CD4-positive, alpha-beta T cell treated with Interleukin-10 for 1 hour (primary cell): ENCODE measurements at regions not wholly inside any gene's neighbourhood (a gene's known extent, or its start where the extent isn't known, plus 50 kb on each side); places are given as distances from the start of the nearest gene placed in this dataset.

Experiments
- DNase-seq: peaks from one replicate; pipeline ENCODE4 v3.0.0-alpha.2; 2020

DNA sequence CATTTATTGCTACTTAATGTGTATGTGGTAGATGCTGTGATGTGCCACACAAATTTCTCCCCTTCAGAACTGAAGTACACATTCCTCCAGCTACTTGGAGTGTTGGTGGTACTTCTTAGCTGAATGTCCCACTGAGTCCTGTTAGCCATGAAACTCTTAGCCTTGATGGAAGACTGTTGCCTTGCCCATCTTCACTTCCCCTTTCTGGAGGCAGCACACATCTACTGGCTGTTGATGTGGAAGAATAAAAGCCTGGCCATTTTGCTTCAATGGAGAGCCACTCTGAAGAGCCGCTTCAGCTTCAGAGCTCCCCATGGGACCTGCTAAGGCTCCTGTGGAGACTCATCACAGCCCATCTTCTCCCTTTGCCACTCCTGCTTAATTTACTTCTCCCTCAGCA, 157.7 kb upstream of the PITX2 start:
- DNase-seq = no peak

DNA sequence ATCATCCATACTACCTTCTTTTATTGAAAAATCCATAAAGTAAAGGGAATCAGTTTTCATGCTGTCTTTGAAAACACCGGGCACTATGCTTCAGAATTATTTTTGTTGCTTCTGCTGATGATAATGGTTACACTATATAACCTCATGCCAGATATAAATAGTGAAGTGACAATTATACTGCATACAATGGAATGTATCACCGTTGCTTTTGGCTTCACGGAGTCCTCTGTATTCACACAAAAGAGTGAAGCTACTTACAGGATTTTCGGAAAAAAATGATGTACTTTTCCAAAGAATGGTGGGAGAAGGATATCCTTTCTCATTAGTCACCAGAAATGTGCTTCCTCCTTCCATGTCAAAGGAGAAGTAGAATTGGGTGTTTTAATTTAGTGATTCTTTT, 159.1 kb upstream of the PITX2 start:
- no peak for DNase-seq

DNA sequence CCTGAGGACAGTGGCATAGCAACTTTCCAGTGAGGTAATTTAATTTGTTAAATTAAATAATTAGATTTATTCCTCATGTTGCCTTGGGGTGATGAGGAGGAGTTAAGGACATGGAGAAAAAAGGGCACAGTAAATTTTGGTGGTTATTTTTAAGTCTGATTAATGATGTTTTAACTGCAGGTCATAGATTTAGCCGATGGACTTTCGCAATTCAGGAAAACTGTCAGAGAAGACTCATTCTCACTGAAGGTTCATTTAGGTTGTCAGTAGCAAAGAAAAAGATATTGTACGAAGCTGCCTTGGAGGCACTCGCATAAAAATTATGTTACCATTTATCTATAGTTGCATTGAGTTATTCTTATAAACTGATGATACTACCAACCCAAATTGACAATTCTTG, 164.2 kb upstream of the PITX2 start:
- DNase-seq = no peak

DNA sequence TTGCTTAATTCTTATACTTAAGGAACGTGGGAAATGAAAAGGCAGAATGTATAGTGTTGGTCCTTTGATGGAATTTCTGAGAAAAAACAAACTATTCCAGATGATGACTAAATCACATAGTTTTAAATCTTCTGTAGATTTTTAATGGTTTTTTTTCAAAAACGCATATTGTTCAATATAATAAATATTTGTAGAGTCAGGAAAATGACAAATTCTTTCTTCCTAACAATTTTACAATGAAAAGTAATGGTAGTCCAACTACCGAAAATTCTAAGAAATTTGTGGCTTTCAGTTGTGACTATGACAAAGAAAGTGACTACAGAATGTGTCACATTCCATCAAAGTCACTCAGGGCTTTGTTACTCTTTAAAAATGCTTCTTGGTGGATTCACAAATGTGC, 164.8 kb upstream of the PITX2 start:
- DNase-seq = no peak

DNA sequence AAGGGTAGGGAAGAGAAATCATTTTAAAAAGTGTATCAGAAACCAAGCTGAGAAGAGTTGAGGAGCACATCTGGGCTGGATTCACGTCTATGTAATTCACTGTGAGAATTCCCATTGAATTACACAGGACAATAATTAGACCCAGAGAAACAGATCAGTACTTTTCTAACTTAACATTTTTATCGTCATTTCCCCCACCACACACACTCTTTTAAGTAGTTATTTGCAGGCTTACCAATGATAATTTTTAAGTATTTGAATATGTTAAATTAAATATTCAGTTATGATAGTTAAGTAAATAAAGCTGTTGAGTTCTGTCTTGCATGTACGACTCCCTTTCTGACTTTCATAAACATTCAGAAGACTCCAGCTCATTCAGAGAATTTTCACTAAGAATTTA, 165.4 kb upstream of the PITX2 start:
- DNase-seq = no peak

DNA sequence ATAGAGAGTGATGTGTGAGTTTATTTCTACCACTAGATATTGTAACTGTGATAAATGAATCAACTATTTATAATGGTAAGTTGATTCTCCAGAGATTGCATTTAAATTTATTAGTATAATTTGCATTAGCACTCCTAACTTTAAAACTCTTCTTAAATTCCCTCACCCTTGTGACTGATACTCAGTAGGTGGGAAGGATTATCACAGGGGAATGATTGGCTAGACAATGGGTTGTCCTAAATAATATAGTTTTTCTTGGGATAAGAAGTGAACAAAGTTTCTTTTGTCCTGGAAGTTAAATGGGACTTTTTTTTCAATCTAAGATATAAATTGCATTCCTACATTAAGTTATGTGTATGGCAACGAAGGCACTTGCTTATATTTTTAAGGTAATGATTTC, 169.2 kb upstream of the PITX2 start:
- no peak for DNase-seq

DNA sequence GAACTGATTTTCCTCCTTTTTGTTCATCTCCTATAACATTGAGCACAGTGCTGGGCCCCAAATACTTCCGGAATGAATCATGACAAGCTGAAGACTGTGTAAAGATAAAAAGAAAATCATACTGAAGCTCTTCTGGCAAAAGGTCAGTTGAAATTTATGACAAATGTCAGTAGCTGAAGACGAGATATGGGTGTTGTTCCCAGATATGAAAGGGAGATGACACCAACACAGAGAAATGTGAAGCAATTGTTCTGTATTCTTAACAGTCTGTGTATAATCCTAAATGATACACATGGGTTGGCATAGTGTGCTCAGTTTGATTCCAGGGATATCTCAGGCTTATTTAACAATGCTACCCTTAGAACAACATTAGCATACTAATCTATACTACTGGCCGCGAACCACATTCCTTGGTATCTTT, 170.5 kb upstream of the PITX2 start:
- no peak for DNase-seq

DNA sequence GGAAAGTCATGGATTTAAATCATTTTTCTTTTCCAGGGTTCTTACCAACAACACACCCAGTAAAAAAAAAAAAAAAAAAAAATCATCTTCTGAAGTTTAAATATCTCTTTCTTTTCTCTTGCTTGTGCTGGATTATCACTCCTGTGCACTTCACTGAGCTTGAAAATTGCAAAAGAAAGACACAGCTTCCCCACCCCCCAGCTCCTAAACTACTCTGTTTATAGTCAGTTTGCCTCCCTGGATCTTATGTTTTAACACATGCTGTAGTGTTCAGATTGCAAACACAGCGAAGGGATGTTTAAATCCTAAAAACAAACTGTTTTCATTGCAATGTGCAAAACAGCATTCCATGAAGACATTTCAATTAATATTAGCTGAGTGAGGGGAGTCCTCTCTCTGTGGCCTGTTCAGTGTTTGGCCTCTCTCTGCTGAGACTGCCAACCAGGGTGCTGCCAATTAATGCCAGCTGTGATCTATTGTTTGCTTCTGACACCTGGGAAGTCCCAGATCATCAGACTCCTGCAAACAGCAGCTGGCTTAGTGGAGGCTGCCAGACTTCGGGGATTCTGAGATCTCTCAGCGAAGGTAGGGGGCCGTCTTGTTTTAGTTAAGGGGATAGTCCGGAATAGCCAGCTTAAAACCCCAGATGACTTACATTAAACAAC, 171.1 kb upstream of the PITX2 start:
- DNase-seq = no peak

DNA sequence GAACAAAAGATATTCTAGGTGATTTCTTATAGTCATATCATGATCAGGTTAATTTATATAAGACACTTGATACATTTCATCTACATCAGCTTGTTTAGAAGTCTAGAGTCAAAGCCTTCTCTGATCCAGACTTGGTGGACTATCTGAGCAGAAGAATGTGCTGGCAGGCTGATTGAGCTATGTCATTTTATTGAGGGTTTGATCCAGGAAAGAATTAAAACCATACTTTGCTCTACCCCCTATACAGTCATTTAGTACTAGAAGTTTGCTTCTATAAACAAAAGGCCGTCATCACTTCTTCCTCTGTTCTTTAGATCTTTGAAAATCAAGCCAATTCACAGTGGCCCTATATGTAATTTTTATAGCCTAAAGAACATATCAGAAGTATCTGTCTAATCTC, 173.1 kb upstream of the PITX2 start:
- DNase-seq = no peak

DNA sequence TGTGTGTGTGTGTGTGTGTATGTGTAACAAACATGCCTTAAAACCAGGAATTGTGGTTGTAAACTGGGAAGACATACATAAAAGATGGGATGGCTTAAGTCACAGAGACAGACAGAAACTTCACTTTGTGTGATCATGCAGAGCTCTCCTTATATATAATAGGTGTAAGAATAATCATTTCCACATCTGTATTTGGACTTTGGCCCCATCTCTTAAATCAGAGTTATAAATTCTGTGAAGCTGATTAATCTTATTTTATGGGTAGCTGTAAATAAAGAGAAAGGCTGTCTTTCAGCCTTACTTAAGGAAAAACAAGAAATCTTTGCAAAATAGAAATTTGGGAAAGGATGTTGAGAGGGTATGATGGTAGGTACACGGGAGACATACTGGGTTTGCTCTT, 174.6 kb upstream of the PITX2 start:
- DNase-seq = no peak

DNA sequence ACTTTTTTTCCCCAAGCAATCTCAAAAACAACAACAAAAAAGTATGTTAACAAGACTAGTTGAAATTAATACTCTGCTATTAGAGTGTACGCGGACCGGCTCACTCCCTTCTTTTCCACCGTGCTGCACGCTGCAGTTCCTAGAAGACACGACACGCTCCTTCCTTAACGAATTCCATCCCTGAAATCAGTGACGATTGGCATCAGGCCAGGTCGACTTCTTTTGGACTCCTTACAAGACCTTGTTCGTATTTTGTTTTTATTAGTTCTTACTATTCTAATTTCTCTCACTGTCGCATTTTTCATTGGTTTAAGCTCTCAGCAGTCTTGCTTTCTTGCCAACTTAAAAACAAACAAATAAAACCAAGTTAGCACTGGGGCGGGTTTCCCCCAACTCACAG, 175.8 kb upstream of the PITX2 start:
- DNase-seq = no peak

DNA sequence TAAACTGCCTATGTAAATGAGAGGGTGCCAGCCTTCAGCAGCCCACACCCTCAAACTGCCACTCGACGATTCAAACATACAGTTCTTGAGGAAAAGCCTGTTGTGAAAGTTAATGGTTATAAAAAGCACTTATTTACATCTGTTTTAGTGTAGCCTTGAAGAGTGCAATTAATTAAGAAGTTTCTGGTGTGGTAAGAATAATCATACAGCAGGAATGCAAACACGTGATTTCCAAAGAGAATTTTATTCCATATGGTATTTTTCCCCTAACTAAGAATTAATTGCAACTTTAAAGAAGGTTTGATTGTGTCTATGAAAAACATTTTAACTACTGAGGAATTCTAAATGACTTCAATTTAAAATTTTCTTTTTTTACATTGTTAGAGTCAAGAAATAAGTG, 176.3 kb upstream of the PITX2 start:
- DNase-seq = no peak

DNA sequence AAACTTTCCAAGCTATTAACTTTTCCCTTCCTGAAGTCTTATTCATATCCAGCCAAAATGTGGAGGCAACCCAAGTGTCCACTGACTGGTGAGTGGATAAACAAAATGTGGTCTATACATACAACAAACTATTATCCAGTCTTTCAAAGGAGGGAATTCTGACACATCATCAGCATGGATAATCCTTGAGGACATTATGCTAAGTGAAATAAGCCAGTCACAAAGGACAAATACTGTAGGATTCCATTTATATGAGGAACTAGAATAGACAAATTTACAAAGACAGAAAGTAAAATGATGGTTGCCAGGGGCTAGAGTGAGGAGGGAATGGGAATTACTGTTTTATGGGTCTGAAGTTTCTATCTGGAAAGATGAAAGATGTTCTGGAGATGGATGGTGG, 178.7 kb upstream of the PITX2 start:
- DNase-seq = no peak

DNA sequence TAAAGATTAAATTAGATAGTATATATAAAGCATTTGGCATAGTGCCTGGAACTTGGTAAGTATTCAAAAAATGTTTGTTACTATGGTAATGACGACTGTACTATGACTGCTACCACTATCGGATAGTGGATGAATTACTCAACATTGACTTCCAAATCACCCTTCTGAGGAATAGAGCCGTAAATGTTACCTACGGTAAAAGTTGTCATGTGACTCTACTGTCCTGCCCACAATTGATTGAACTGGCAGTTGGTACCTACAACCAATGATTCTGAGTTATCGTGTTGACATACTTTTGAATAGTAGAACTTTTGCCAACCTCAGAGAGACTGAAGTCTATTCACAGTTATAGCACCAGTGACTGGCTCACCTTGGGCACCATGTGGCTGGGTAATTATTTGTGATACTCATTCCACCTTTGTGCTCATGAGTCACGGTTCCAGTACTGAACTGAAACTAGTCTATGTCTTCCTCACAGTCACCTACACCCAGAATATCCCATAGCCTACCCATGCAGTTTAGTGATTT, 185.5 kb upstream of the PITX2 start:
- no peak for DNase-seq

DNA sequence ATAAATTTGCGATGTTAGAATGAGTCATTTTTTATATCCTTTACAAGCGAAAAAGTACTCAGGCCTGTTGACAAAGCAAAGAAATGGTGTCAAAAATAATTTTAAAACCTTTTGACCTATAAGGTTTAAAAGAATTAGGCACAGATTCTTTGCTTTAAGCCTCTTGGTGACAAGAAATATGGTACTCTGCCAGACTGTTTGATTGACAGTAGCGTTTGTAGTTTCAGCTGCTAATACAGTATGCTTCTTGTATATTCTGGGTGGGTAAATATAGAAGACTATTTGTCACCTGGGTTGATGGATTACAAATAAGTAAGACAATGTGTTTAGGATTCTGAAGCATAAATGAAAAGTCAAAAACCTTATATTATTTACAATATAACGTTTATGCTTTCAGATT, 193.1 kb upstream of the PITX2 start:
- no peak for DNase-seq

DNA sequence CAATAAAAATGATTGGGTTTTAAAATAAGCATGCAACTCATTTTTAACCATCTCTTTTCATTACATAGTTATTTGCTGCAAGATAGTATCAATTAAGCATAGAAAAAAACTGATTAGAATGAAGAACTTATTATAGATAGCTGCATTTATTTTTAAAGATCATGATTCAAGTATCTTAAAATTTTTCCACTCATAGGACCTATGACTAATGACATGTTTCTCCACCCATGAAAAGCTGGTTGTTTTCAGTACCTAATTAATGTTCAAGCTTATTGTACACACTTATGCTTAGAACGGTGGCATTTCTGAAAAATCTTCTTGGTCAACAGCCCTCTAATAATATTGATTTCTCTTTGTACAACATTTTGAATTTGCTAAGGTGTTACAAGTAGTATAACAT, 193.5 kb upstream of the PITX2 start:
- DNase-seq = no peak

DNA sequence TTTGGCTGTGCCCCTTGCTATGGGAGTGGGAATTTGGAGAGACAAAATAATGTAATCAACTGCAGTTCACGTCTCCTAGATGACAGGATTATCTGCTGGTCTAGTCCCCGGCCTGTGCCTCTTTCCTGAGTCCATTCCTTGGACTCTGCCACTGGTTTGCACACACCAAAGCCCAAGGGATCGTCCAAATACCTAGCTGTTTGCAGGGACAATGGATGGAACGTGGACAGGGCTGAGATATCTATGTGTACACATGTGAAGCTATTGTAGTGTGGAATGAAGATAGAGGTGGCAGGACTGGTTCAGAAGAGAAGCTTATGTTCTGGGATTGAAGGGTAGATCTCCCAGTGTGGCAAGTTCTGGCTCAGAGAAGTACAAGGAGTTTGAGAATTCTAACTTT, 198.3 kb upstream of the PITX2 start:
- no peak for DNase-seq

DNA sequence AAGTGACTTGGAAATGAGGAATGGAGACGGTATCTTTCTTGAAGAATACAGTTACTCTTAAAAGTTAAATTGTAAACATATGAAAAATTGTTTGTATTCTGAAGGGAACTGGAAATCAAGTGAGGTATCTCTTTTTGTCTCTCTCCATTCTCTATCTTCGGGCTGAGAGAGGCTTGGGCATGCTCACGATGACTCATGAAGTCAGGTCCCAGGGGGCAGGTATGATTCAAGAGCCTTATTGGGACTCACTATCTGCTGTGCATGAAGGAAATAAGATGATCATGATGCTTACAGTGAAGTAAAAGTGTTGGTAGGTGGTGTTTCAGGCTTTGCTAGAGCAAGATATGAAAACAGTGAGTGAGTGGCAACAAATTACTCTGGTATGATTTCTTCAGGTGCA, 200.4 kb upstream of the PITX2 start:
- DNase-seq = no peak

DNA sequence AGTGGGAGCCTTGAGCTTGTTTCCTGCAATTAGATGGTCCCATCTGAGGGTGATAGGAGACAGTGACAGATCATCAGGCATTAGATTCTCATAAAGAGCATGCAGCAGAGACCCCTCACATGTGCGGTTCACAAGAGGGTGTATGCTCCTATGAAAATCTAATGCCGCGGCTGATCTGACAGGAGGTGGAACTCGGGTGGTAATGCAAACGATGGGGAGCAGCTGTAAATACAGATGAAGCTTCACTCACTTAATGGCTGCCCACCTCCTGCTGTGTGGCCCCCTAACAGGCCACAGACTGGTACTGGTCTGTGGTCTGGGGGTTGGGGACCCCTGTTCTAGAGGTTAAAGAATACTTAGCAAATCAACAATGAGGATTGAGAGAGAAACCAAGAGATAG, 201.5 kb upstream of the PITX2 start:
- DNase-seq = no peak

DNA sequence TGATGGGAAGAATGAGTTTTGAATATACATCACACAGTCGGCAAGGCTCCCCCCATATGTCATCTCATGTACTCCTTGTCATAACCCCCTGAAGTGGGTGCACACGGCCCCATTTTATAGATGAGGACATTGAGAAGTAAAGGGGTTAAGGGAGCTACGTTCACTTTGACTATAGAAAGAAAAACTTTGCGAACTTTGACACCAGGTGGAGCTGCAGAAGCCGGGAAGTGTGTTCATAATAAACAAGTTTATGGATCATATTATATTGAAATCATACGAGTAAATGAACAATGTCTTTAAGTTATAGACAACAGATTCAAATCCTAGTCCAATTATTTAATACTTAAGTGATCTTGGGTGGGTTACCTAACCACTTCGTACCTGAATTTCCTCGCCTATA, 203.8 kb upstream of the PITX2 start:
- DNase-seq = no peak

DNA sequence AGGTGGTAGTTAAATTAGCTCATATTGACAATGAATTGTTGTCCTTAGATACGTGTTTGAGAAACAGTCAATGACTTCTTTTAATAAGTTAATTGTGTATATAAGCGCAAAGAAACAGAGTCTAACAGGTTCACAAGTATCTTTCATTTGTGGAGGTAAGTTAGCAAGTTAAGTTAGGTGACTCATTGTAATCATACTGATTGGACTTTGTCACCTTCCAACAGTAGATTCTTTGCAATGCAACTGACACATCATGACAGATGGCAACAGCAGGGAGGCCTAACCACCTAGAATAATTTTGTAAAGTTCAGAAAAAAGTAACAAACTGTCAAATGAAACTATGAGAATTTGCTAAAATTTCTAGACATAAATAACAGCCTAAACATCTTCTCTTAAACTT, 207.6 kb upstream of the PITX2 start:
- no peak for DNase-seq

DNA sequence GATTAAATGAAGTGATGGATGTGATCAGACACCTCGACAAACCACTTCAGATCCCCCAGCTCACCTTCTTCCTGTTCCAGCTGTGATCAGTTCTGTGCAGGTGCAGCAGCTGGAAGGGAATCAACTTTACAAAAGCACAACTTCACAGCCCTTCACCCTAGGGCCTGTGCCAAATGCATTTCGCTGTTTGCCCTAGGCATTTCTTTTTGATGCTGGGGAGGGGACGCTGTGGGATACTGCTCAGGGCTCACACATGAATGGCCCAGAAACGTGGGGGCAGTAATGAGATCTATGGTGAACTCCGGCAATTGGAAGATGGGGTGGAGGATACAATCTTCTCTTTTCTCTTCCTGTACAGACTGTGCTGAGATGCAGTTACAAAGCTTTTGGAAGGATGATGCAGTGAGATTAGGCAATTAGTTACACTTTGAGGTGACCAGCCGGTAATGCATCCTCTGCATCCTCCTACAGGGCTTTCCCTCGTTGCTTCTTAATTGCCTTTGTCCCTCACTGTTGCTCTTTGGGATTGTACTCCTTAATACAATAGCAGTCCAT, 215.1 kb upstream of the PITX2 start:
- no peak for DNase-seq

DNA sequence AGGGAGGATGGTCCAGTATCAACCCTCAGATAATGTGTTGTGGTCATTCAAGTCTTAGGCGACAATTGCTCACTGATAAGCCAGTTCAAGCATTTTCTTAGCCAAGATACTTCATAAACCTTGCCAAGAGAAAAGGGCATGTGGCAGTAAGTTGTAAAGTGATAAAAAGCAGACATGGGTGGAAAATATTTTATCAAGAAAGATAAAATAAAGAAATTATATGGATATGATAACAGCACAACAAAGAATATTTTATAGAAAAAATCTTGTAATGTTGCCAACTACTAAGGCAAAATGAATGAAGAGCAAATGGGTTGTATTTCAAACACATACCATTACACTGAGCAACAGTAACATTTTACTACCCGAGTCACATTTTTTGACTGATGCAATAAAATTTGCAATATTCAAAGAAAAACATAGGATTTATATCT, 217.4 kb upstream of the PITX2 start:
- DNase-seq = no peak

DNA sequence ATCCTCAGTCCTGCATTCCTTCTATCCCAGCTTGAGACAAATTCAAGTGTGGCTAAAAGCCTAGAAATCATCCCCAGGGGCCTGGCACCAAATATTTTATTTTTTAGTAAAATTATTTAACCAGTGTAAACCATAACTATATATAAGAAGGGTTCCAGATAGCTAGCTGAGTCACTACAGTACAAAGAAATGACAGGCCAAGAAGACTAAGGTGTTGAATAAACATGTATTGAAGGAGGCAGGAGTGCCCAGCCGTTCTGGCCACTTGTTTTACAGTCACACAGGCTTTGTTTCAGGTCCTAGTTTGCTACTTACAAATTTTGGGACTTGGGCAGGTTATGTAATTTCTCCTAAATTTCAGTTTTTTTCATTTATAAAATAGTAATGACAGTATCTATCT, 225.9 kb upstream of the PITX2 start:
- no peak for DNase-seq

DNA sequence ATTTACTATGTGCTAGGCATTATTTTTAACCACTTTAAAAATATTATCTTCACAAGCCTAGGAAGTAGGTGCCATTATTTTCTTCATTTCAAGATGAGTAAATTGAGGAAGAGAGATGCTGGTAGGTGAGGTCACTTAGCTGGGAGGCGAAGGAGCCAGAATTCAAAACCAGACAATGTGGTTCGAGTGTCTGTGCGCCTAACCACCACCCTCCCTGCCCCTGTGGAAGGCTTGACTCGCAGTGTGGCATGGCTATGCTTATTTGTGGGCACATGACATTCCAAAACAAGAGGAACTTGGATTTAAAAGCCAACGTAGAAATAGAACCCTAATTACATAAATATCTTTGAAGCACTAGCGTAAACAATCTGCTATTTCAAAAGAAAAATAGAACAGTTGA, 226.6 kb upstream of the PITX2 start:
- no peak for DNase-seq
